HG03159 (cell line): ENCODE measurements at regions not wholly inside any gene's neighbourhood (a gene's known extent, or its start where the extent isn't known, plus 50 kb on each side); places are given as distances from the start of the nearest gene placed in this dataset.
"Not testable (repeated sequence)": the region's sequence is repeated elsewhere in the genome, so short reads cannot be mapped to it uniquely, and the experiment has no call there.

Experiments used
- ATAC-seq: cut with Tn5 transposase; IDR thresholded peaks from one replicate; pipeline ENCODE4 v1.9.1; 2021; ENCODE audit warnings: mild to moderate bottlenecking, moderate library complexity; ENCODE audit not compliant: unreplicated experiment

DNA sequence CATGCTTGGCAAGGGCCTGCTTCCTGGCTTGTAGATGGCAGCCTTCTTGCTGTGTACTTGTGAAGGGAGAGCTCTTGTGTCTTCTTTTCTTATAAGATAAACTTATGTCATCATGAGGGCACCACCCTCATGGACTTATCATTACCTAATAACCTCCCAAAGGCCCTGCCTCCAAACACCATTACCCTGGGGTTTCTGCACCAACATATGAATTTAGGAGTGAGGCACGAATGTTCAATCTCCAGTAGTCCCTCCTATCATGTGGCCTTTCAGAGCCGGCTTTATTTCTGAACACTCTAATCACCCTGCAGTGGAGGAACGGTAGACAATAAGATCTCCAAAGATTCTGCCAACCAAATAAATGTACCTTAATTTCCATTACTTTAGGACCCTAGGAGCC lies 144.3 kb downstream of the ABCC12 start:
- ATAC-seq: no peak

DNA sequence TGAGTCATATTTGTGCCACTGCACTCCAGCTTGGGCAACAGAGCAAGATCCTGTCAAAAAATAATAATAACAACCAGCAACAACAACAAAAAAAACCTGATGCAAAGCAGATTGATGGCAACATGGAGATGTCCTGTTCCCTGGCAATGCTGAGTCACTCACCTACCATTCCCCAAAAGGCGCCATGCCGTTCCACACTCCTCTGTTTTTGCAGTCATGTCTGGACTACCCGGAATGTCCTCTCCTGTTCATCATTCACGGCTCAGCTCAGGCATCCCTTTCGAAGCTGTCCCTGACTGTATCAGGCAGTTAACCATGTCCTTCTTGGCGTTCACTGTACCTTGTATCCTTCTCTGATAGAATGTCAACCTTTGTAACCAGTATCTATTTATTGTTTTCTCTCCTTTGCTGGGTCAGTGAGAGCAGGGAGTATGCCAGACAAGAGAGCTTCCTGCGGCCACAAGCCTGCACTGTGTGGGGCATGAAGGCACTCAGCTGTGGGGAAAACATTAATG lies 147.7 kb downstream of the ABCC12 start:
- no peak for ATAC-seq

DNA sequence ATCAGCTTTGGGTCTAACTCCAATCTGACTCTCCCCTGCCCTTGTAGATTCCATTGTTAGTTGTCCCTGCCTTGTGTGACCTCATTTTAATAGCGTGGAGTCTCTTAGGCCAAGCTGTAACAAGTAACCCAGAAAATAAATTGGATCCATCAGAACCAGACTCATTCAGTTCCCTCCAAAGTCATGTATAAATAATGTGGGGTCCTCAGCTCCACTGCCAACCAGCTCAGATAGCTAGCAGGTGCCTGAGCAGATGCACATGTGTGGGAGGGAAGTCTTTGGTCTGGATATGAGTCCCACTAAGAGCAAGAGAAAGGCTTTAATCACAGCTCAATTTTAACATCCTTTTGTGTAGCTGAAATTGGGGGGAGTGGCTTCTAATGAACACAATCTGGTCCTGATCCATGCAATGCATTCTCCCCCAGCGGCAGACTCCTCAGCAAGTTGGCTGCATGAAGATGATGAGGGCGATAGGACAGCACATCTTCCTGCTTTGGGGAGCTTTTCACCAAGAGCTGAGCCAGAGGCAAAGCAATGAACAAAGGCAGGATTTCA lies 151.6 kb downstream of the ABCC12 start:
- no peak for ATAC-seq

DNA sequence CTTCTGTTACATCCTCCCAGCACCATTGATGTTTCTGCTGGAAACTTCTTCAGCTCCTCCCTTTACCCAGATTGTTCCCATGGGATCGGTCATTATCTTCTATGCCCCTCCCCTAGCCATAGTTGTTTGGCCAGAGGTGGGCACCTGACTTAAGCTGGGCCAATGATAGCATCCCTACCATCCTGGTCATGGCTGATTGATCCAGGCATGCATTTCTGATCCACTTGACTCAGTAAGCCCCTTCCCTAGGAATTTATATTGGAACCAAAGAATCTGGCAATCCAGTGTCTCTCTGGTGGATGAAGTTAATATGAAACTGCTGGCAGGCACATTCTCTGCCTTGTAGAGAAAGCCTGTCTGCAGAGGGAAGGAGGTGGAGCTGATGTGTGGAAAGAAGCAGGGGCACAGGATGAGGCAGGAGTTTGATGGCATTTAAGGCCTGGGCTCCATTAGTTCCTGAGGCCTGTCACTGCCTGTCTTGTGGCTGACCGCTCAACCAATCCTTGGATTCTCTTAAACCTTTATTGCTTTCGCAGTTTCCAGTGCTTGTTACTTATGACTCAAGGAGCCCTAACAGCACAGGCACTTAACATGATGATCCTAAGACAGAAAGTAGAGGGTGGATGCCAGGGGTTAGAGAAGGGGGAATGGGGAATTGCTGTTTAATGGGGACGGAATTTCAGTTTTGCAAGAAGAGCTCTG lies 152.4 kb downstream of the ABCC12 start:
- no peak for ATAC-seq

DNA sequence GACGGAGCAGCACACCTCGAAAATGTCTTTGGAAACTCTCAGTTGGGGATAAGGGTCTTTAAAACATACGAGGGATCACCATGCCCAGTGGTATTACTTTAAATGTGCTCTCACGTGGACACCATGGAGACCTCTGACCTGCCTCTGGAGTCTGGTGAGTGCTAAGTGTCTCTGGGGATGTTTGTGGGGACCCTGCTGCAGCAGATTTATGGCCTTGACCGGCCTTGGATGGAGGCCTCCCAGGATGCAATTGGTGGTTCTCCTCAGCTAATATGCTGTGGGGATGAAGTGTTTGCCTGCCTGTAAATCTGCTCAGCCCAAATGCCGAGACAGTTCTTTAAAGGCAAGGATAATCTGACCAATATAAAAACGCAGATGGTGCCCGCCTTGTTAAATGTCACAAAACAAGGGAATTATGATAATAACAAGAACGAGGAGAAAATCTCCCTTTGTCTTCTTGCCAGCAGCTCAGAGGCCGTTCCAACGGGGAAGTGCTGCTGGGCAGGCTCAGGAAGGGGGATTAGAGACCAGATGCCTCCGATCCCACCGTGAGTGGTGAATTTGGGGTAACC lies 154.4 kb downstream of the ABCC12 start:
- no peak for ATAC-seq

DNA sequence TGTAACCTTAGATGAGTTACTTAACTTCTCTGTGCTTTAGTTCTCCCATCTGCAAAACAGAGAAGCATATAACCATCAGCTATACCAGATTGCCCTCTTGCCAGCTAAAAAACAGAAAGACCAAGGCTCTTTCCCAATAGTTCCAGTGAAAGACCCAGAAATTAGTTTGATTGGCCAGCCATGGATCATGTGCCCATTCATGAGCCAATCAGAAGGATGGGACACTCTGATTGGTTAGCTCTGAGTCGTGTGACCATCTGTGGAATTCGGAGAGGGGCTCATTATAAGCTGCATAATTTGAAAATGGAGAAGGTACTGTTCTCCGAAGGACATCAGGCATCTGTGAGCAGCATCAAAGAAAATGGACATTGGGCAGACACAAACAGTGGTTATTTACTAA lies 155.2 kb downstream of the ABCC12 start:
- no peak for ATAC-seq

DNA sequence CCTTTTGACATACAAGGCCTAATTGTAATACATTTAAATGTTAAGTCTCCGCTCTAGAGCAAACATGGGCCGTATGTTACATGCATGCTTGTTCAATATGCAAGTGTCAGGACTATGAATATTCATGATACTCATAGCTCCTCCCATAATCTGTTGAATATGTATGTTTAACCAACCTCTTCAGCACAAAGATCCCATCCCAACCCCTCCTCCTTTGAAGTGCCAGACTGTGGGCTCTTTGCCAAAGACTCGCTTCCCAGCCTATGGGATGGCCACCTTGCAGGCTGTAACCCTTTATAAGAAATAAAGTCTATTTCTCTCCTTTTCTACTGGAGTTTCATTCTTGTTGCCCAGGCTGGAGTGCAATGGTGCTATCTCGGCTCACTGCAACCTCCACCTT lies 156.2 kb downstream of the ABCC12 start:
- no peak for ATAC-seq

DNA sequence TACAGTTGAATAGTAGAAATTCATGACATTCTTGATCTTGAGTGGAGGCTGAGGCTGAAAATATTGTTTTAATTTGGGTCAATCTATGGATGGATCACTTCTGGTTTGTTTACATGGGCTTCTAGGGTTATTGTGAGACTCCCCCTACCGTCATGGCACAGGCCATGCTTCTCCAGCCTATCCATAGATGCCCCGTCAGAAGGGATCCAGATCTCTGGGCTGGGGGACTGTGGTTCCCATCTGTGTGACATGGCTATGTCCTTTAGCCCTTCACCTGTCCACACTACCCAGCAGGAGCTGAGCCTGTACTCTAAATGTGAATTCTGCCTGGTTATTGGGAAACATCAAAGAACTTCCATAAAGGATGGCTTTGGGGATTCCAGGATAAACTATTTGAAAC lies 160.4 kb downstream of the ABCC12 start:
- no peak for ATAC-seq

DNA sequence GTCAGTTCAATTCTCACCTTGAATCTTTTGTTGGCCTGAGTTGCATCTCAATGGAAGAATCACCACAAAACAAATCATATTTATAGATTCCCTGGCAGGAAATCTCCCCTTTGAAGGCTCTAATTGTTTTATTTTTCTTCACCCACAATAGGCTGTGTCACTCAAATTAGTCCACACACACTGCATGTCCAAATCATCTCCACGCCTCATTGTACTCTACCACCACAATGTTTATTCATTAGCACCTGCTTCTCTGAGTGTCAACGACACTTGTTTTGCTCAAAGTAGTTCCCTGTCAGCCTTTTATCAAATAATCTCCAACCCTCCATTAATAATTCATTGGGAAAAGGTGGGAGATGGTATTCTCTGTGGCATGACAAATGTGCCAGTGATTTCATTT lies 164.3 kb downstream of the ABCC12 start:
- no peak for ATAC-seq

DNA sequence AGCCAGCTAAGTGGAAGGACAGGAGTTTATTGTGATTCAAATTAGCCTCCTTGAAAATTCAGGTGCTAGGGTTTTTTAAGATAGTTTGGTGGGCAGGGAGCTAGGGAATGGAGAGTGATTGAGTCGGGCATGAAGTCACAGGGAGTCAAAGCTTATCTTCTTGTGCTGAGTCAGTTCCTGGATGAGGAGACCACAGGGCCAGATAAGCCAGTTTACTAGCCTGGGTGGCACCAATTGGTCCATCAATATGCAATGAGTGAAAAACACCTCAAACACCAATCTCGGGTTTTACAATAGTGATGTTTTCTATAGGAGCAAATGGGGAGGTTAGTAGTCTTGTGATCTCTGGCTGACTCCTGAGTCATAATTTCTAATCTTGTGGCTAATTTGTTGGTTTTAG lies 165.1 kb downstream of the ABCC12 start:
- ATAC-seq: no peak

DNA sequence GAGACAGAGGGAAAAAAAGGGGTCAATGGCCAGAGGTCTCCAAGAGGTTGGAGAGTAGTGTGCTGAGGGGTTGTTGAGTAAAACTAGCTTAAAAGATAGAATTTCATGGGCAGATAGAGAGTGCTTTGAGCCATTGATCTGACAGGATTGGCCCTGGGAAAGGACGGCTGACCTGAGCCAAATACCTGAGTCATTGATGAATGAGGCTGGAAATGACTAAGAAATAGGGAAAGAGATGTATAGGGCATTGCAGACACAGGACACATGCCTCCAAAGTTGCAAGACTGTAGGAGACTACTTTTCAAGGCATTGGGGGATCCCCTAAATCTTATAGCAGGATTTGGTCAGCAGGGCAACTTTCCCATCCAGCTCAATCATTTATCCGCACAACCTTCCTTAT lies 168.7 kb downstream of the ABCC12 start:
- no peak for ATAC-seq

DNA sequence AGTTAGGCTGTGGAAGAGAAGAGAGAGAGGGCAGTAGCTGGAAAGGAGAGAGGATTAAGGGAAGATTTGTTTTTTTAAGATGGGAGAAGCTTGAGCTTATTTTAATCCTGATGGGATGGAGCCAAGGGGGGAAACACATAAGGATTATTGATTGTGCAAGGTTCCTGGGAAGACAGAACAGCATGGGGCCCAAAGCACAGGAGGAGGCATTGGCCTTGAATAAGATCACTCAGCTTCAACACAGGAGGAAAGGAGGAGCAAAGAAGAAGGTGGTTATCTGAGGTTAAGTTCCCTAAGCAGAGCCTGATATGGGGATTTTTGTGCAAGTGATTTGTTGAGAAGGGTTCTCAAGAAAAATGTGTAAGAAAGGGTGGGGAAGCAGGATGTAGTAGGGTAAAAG lies 169.8 kb downstream of the ABCC12 start:
- no peak for ATAC-seq

DNA sequence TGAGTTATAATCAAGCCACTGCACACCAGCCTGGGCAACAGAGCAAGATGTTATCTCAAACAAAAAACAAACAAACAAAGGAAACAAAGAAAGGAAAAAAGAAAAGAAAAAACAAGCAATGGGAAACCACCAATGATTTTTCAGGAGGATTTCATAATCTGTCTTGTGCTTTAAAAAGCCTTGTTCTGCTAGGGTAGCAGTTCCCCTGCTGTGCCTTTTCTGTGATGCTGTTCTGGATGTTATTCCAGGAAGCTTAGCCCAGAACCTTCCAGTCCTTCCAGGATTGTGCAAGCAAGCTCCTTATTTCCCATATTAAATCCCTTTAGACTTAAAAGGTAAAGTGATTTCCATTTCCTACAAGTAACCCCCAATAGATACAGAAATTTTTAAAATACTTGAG lies 171.1 kb downstream of the ABCC12 start:
- ATAC-seq: no peak

DNA sequence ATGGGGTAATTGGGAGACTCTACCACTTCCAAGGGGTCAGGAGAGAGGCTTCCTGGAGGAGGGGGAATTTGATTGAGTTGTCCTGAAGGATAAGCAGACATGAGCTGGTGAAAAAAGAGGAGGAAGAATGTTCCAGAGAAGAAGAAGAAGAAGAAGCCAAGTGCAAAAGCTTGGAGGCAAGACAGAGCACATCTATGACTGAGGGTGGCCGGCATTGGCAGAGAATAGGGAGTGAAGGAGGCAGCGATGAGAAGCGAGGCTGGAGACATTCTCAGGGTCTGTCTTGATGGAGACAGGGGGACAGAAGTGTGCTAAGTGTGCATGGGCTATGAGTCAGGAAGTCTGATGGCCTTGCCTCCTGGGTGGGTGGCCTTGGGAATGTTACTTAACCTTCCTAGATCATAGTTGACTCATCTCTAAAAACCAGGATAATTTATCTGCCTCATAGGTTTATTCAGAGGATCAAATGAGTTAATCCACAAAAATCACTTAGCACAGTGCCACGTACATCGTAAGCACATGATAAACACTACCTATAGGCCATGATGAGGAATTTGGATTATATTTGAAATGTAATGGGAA lies 171.7 kb downstream of the ABCC12 start:
- no peak for ATAC-seq

DNA sequence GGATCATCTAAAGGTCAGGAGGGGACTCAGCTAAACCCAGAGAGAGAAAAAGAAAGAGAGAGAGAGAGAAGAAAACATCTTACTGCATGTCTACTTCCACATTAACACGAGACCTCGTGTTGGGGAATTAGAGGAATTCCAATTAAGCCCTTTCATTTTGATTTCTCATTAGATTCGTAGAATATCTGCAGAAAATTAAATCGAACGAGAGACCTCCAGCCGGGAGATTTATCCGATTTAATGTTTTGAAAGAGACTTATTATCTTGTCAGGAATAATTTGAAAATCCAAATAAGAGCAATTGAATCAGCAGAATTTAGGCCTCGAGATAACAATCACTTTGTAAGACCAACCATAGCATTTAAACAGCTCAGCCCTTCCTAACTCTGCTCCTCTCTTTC lies 175.6 kb downstream of the ABCC12 start:
- no peak for ATAC-seq

DNA sequence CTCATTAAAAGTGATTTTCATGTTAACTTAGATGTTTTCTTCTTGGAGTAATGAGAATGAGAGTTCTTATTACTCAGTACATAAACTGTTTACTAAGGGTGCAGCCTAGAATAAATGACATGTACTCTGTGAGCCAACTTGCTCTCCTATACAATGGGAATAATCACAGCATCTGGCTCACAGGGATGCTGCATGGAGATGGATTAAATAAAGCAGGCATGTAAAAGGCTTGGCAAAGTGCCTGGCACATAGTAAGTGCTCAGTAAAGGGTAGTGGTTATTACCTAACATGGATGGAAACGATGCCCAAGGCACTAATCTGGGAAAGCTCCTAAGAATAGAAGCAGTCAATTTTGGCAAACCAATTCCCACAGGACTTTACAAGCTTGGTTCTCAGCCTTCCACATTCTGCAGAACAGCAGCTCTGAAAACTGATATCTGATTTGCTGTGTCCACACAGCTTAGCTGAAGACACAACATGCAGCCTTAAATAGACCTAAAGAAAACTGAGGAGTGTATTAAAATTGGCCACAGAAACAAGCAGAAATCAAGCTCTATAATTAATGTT lies 176.1 kb downstream of the ABCC12 start:
- ATAC-seq: no peak

DNA sequence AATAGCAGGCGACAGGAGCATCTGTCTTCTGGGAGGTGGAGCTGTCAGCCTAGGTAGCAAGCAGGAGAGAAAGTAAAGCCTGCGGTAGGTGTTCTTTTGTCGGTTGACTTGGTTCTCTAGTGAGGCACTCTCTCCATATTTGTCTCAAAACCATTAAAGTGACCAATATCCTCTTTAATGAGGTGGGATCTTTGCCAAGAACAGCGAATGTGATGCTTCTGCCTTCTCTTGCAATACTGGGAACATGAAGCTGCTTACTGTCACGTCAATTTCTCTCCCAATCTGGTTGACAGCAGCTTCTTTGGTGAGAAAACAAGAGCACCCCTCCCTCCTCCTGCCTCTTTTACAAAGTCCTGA lies 176.7 kb downstream of the ABCC12 start:
- ATAC-seq: no peak

DNA sequence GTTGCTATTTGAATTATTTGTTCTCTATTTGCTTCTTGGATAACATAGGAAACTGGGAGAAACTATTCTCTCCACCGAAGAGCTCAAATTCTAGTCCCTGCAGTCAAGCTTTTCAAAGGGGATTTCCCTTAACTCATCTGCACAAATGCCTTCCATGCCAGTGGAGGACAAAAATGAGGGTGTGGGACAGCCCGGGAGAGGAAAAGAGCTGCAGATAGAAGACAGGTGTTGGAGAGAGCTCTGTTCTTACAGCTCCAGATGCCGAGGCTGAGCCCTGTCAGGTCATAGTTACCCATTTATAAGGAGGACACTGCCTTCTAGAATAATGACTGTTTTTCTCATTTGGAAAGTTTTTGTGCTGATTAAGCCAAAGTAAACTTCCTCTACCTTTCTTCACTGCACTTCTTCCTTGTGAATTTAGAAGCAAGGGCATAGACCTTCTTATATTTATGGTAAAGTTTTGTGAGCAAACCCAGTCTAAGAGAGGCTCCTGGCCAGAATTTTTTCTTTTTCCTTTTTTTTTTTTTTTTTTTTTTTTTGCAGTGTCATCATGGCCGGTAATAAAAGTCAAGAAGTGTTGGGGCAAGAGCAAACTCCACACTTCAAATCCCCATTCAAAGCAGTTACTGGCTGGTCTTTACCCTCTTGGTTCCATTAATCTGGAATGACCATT lies 177.2 kb downstream of the ABCC12 start:
- no peak for ATAC-seq

DNA sequence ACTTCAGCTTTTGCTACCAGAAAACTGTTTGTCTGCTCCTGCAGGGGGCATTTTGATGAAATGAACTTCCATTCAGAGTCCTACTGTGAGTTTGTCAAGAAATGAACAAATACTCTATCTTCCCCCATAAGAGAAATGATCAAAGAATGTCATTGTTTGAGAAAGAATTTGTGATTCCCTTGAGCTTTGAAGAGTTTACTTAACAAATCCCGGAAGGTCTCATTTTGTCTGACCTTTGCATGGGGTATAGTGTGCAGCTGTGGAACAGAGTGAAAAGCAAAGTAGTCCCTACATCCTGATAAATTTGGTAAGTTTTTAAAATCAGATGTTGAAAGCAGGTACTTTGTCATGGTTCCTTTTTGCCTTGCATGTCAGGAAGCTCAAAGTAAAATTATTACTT lies 178.0 kb downstream of the ABCC12 start:
- ATAC-seq: no peak

DNA sequence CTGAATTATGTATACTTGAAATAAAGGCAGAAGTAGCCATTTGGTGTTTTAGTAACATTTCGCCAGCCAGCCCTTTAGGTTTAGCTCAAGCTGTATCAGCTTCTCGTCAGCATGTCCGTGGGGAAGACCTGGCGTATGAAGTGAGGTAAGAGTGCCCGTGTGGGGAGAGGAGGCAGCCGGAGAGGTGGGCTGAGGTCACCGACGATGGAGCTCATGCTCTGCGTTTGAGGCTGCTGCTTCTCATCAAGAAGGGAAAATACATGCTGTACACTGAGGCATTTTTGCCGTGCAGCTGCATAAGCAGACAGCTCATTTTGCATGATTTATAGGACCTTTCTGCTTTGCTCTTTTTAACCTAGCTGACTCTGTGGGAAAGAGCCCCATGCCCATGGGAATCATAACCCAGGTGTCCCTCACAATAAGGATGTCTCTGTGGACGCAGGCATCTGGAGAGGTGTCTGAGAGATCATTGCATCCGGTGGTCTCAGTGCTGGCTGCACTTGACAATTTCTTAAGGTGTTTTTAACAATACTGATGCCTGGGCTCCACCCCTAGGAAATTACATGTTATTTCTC lies 179.1 kb downstream of the ABCC12 start:
- no peak for ATAC-seq

DNA sequence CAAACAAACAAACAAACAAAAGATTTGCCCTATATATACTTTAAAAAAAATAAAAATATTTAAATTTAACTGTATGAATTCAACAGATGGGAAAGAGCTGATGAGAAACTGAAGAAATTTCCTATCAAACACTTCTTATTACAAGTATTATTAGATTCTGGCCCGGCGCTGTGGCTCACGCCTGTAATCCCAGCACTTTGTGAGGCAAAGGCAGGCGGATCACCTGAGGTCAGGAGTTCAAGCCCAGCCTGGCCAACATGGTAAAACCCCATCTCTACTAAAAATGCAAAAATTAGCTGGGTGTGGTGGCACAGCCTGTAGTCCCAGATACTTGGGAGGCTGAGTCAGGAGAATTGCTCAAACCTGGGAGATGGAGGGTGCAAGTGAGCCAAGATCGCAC lies 180.8 kb downstream of the ABCC12 start:
- not testable (repeated sequence) for ATAC-seq
